HL-60 (cell line): ENCODE measurements at regions not wholly inside any gene's neighbourhood (a gene's known extent, or its start where the extent isn't known, plus 50 kb on each side); places are given as distances from the start of the nearest gene placed in this dataset.

Experiments used
- GABPA ChIP-seq: IDR thresholded peaks from 2 replicates; pipeline ENCODE4 v1.6.1; 2012; ENCODE audit warnings: low read depth
- POLR2AphosphoS5 ChIP-seq: IDR thresholded peaks from 2 replicates; pipeline ENCODE4 v1.6.1; 2012; ENCODE audit warnings: low read depth
- REST ChIP-seq: IDR thresholded peaks from 2 replicates; pipeline ENCODE4 v1.6.1; 2012; ENCODE audit warnings: low read depth; ENCODE audit not compliant: insufficient replicate concordance
- SPI1 ChIP-seq: IDR thresholded peaks from 2 replicates; pipeline ENCODE4 v1.6.1; 2012; ENCODE audit warnings: low read depth, mild to moderate bottlenecking, borderline replicate concordance
- TF ChIP-seq, protein P1 (sequence below): IDR thresholded peaks from one replicate; pipeline ENCODE4 v1.5.1; 2011; ENCODE audit warnings: low read length, control low read depth, inconsistent platforms; ENCODE audit not compliant: insufficient read depth

GRCh38 chr1:118486199-118486598, 301.2 kb upstream of the SPAG17 start:
- TF ChIP-seq, protein P1, sequence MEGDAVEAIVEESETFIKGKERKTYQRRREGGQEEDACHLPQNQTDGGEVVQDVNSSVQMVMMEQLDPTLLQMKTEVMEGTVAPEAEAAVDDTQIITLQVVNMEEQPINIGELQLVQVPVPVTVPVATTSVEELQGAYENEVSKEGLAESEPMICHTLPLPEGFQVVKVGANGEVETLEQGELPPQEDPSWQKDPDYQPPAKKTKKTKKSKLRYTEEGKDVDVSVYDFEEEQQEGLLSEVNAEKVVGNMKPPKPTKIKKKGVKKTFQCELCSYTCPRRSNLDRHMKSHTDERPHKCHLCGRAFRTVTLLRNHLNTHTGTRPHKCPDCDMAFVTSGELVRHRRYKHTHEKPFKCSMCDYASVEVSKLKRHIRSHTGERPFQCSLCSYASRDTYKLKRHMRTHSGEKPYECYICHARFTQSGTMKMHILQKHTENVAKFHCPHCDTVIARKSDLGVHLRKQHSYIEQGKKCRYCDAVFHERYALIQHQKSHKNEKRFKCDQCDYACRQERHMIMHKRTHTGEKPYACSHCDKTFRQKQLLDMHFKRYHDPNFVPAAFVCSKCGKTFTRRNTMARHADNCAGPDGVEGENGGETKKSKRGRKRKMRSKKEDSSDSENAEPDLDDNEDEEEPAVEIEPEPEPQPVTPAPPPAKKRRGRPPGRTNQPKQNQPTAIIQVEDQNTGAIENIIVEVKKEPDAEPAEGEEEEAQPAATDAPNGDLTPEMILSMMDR: no peak
- TF ChIP-seq GABPA (no peak), SPI1 (no peak), POLR2AphosphoS5 (no peak), REST (no peak)
